ENCODE measurements at regions not wholly inside any gene's neighbourhood (a gene's known extent, or its start where the extent isn't known, plus 50 kb on each side); places are given as distances from the start of the nearest gene placed in this dataset.

DNA sequence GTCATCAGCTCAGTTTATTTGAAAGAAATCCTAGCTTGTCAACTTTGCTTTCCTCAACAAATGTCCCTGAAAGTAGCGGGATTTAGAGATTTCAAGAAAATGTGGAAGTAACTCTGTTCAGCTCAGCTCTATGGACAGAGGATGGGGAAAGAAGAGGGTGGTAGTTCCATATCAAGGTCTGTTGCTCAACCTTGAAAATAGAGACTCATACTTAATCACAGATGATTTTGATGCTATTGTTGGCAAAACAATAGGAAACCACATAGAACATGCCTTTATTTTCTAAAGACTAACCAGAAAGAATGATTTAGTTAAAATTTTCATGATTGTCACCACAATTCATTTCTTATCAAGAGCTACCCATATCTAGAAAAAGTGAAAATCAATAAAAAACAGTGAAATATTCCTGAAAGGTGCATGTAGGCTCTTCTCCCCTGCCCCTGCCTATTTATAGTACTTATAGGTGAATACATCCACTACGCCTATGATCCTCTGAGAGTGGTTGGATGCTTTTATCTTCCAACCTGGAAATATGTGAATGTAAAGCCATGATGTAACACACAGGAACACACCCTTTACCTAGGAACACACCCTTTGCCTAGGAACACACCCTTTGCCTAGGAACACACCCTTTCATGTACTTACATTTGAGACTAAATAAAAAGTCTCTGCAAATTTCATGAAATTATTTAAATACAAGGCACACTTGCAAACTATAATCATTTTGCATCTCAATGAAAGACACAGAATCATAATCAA is 65.8 kb downstream of the ETAA1 start:
- DNase-seq: peak; percentile 19

DNA sequence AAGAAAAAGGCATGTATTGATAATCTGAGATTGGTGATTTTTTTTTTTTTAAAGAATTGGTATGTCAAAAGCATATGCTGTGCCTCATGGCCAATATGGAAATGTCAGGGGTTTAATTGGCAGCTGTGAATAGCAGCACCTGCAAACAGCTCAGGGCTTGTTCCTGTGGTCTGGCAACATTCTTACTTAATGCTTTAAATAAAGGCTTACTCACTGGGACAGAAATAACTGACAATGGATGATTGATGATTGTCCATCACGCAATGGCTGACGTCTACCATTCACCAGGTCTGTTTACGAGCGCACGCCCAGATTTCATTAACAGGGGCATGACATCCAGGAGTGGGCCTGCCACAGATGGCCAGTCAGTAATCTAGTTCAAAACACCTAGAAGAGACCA is 66.7 kb downstream of the ETAA1 start:
- DNase-seq: peak; percentile 92

DNA sequence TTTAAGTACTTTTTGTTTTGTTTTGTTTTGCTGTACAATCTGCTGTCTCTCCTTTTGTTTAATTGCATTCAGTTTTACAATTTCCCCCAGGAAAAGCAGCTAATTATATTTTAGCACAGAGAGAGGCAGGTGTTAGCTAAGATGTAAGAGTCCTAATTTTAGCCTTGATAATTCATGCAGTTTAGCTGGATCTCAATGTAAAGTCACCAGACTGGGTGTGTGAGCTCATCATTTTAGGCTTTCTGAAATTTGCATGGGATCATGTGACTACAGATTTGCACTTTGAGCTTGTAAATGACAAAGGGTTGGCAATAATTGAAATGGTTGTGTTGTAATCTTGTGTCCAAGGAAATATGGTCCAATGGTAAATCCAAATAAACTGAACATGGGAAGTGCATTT is 68.5 kb downstream of the ETAA1 start:
- no peak for DNase-seq

DNA sequence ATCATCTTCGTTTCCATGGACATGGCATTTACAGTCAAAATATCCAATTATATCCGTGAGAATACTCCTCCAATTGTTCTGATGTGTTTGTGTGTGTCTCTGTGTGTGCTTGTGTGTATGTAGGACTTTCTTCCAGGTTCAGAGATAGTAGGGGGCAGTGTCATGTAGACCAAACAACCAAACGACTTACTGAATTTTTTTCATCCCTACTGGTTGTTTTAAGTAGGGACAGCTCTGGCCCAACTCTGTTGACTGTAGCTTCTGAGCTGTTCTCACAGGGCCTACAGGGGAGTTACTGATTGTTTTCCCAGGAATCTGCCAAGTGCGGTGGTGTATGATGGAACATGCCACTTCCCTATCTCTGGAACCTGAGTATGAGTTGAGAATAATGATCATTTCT is 69.6 kb downstream of the ETAA1 start:
- DNase-seq: no peak

DNA sequence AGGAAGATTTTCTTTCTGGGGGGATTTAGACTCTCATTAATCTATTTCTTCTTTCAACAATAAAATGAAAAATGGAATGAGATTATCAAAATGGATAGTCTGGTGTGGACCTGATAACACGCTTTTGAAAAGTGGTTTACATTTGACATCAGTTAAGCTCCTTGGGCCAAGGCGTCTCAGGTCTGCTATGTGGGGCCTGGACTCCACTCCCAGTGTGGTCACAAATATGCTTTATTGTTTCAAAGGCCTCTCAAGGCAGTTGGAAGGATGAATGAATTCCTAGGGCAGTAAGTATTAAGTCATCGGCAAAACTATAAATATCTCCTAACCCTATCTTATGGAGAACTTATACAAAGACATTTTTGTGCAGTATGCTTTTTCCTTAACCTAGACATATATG is 74.5 kb downstream of the ETAA1 start:
- DNase-seq: no peak

DNA sequence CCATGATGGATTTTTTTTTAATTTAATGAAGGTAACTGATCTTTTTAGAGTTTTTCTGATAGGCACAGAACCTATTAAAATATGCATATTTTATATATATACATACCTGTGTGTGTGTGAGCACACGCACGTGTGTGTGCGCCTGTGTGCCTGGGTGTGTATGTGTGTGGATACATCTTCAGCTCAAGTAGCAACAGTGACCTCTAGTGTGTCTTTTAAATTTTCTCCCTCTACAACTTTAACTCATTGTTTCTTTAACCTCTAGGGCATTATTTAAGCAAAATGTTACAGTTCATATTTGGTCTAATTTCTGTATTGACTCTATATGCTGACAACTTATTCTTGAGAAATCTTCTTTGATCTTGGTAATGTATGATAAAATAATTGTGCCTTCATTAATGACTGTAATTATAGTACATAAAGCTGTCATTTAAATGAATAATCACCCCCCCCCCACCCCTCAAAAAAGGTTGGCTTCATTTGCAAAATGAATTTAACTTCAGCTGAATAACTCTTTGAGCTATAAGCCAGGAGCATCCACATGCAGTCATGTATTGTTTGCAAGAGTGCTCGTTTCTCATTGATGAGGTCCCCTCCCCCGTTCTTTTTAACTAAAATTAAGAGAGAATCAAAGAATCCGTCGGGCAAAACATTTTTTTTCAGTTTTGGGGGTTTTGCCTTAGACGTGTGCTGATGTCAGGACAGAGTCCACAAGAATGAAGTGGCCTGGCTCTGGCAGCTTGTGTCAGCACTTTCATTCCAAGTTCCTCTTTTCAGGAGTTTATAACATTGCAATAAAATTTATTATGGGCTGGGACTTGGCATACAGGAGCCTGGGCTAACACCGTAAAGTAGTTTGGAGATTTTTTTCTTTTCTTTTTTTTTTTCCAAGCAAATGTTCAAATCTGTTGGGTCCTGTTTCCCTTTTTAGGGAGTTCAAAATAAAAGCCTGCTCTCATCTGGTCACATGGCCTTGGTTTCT is 80.0 kb downstream of the ETAA1 start:
- DNase-seq: peak; percentile 44

GRCh38 chr2:67479261-67479660 is 82.1 kb downstream of the ETAA1 start:
- no peak for DNase-seq

GRCh38 chr2:67485431-67485830 is 88.3 kb downstream of the ETAA1 start:
- DNase-seq: no peak

DNA sequence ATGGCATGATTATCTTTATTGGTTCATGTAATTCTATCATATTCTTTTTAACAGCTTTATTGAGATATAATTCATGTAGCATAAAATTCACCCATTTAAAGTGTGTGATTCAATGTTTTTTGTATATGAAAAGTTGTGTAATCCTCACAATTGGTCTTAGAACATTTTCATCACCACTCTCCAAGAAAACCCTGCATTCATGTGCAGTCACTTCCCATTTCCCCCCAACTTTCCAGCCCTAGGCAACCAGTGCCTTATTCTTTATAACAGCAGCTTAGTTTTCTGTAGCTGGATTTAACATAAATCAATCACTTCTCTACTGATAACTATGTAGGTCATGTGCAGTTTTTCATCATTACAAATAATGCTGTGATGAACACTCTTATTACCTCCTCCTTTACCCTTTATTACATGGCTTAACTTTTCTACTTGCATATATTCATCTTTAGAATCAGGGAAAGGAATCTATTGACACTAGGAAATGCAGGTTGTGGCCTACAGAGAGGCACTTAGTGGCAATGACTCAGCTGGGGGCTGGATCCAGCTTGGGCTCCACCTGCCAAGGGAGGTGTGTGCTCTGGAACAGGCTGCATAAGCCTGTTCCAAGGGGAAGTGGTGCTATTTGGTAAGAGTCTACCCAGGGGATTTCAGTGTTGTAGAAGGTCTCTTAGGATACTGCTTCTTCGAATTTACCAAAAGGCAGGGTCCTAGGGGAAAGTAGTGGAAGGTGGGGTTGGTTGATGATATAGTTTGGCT is 89.1 kb downstream of the ETAA1 start:
- no peak for DNase-seq

- no peak for DNase-seq
Measured at GRCh38 chr2:67487993-67488392, 90.9 kb downstream of the ETAA1 start.

- no peak for DNase-seq
Measured at GRCh38 chr2:67489396-67489795, 92.3 kb downstream of the ETAA1 start.

- no peak for DNase-seq
Measured at GRCh38 chr2:67498931-67499330, 101.8 kb downstream of the ETAA1 start.

- DNase-seq: no peak
Measured at GRCh38 chr2:67499989-67500388, 102.9 kb downstream of the ETAA1 start.

DNA sequence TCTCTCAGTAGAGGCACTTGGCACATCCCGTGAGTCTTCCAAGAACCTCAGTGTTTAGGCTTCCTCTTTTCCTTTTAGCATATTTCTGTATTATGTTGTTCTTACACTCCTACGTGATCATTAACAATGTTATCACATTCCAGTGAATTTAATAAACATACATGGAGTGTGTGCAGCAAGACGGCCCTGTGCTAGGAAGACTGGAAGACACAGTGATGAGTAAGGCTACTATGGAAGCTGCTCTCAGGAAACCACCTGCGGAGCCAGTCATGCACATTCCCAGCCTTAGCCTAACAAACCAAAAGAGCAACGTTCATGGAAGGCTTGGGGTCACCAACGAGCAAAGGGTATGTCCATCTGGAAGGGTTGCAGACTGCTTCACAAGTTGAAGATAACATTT is 103.4 kb downstream of the ETAA1 start:
- DNase-seq: no peak

DNA sequence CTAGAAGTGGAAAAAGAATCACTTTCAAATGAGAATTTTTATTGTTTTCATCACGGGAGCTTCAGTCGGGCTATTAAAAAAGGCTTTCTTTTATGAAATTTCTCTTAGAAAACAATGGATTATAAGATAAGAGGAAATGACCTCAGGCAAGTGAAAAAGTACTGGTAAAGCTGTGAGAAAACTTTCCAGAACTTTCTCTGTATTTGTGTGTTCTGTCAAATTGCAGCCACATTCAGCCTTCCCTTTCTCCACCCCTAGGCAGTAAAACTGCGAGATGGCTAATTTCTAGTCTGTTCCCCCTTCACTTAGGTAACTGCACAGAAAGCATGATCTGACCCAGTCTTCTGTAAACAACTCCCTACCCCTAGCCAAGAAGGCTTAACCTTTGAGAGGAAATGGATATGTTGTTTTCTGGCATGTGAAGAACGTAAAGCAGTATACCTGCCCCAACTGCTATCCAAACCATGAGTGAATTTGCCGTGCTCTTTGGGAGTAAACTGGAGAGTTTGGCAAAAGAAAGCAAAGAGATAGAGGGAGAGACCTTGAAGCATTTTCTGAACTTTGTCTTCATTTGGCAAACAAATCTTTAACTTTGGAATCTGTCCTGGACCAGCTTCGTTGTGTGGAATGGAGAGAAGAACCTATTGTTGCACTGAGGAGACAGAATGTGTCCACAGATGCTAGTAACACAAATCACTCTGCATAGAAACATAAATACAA is 105.4 kb downstream of the ETAA1 start:
- no peak for DNase-seq

DNA sequence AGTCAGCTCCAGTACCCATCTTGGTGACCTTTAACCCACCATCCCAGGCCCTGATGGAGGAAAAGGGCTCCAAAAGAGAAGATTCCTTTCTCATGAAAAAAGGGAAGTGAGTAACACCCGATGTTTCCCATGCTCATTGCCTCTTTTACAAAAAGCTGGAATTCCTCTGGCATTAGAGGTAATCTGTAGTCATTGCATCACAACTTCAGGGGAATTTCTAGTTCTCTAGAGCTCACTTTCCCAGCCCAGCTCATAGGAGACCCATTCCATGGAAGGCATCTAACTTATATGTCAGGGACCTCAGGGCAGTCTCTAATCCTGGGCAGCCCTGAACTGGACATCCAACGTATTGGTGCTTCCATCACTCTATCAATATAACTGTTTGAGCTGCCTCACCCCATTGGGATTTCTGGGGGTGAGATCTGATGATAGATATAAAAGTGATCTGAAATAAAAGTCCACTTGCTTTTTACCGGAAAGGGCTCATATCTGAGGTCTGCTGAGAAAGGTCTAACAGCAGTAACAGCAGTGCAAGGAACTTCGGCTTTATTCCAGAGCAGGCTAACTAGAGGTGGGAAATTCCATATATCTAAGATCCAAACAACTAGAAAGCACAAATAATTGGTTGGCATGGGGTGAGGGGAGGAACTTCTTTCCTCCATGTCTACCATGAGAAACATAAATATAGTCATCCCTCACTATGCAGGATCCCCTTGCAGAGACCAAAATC is 106.1 kb downstream of the ETAA1 start:
- no peak for DNase-seq

- no peak for DNase-seq
Measured at GRCh38 chr2:67510745-67511144, 113.6 kb downstream of the ETAA1 start.

- DNase-seq: no peak
Measured at GRCh38 chr2:67514515-67514914, 117.4 kb downstream of the ETAA1 start.

GRCh38 chr2:67515056-67515455 is 117.9 kb downstream of the ETAA1 start:
- no peak for DNase-seq

DNA sequence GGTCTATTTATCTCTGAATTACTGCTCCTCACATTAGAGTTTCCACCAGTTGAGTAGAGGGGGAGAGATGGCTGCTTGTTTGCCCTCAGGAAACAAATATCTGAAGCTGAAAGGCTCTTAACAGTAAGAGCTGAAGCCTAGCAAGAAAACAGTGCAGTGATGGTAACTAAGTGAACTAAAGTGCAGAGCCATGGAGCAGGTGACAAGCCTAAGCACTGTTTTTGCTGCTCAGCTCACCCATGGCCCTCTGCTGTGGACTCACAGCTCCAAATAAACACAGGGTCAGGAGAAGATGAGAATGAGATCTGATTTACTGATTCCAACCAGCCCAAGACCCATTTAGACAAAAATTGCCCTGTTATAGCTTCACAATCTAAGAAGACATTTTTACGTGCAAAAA is 118.4 kb downstream of the ETAA1 start:
- no peak for DNase-seq

- DNase-seq: no peak
Measured at GRCh38 chr2:67516362-67516761, 119.2 kb downstream of the ETAA1 start.
